Osteoblast (primary cell): ENCODE measurements at regions not wholly inside any gene's neighbourhood (a gene's known extent, or its start where the extent isn't known, plus 50 kb on each side); places are given as distances from the start of the nearest gene placed in this dataset.

Experiments used
- DNase-seq: peaks from one replicate; pipeline ENCODE4 v3.0.0; 2011; ENCODE audit warnings: low spot score, mixed read lengths; ENCODE audit not compliant: insufficient read length; ENCODE audit errors: missing footprints
- H2AFZ ChIP-seq: 2 replicates; pipeline ENCODE4 v1.6.0; 2011; ENCODE audit warnings: mild to moderate bottlenecking, low read length
- H3K27ac ChIP-seq: 2 replicates; pipeline ENCODE4 v1.5.1; 2011; ENCODE audit warnings: mild to moderate bottlenecking, low read depth, low read length, moderate library complexity
- H3K27me3 ChIP-seq: 2 replicates; pipeline ENCODE4 v1.6.0; 2012; ENCODE audit warnings: mild to moderate bottlenecking, control low read depth, inconsistent platforms, low read length, moderate library complexity; ENCODE audit not compliant: insufficient read depth
- H3K36me3 ChIP-seq: 2 replicates; pipeline ENCODE4 v1.5.1; 2011; ENCODE audit warnings: mild to moderate bottlenecking, low read length, control low read depth, moderate library complexity; ENCODE audit not compliant: insufficient read depth
- H3K4me1 ChIP-seq: 2 replicates; pipeline ENCODE4 v1.5.1; 2011; ENCODE audit warnings: mild to moderate bottlenecking, low read length, control low read depth, moderate library complexity; ENCODE audit not compliant: insufficient read depth
- H3K4me2 ChIP-seq: 2 replicates; pipeline ENCODE4 v1.6.0; 2011; ENCODE audit warnings: mild to moderate bottlenecking, low read length; ENCODE audit not compliant: insufficient read depth
- H3K4me3 ChIP-seq: fragments of 200-600 bp; sonication (generic); 3 replicates; pipeline ENCODE4 v1.5.1; 2012; ENCODE audit warnings: mild to moderate bottlenecking, low read length, inconsistent platforms; ENCODE audit not compliant: insufficient read depth
- H3K79me2 ChIP-seq: 2 replicates; pipeline ENCODE4 v1.6.0; 2012; ENCODE audit warnings: mild to moderate bottlenecking, low read length, control low read depth, inconsistent platforms; ENCODE audit not compliant: insufficient read depth
- H3K9me3 ChIP-seq: 2 replicates; pipeline ENCODE4 v1.5.1; 2011; ENCODE audit warnings: low read depth, low read length, control low read depth
- H4K20me1 ChIP-seq: 2 replicates; pipeline ENCODE4 v1.6.0; 2012; ENCODE audit warnings: mild to moderate bottlenecking, low read length, control low read depth; ENCODE audit not compliant: insufficient read depth
- CTCF ChIP-seq: IDR thresholded peaks from 2 replicates; pipeline ENCODE4 v1.5.1; 2011; ENCODE audit warnings: mild to moderate bottlenecking, low read depth, low read length, moderate library complexity; ENCODE audit errors: extremely low read depth

GRCh38 chrX:82208975-82209374 is 1007.1 kb downstream of the SH3BGRL start:
- H3K4me2 ChIP-seq: no peak overlapping the region
- H2AFZ ChIP-seq: no peak overlapping the region
- no peak overlapping the region for H3K27ac ChIP-seq
- no peak overlapping the region for H3K4me3 ChIP-seq
- no peak for TF ChIP-seq CTCF
- no peaks in the 10 kb centered on the region for H3K27me3 ChIP-seq
- no peaks in the 10 kb centered on the region for H4K20me1 ChIP-seq
- no peaks in the 10 kb centered on the region for H3K79me2 ChIP-seq
- no peaks in the 10 kb centered on the region for H3K9me3 ChIP-seq
- no peak for DNase-seq
- no peaks in the 10 kb centered on the region for H3K36me3 ChIP-seq
- no peaks in the 10 kb centered on the region for H3K4me1 ChIP-seq

- no peaks in the 10 kb centered on the region for H4K20me1 ChIP-seq
- H3K4me3 ChIP-seq: no peak overlapping the region
- peak; percentile 19 for TF ChIP-seq CTCF
- no peaks in the 10 kb centered on the region for H3K79me2 ChIP-seq
- no peaks in the 10 kb centered on the region for H3K36me3 ChIP-seq
- H2AFZ ChIP-seq: no peak overlapping the region
- no peak for DNase-seq
- no peak overlapping the region for H3K27ac ChIP-seq
- no peaks in the 10 kb centered on the region for H3K9me3 ChIP-seq
- H3K4me2 ChIP-seq: no peak overlapping the region
- no peaks in the 10 kb centered on the region for H3K27me3 ChIP-seq
- H3K4me1 ChIP-seq: no peaks in the 10 kb centered on the region
Observed at GRCh38 chrX:82218361-82218760, 1016.5 kb downstream of the SH3BGRL start.

GRCh38 chrX:82219129-82219528 is 1017.2 kb downstream of the SH3BGRL start:
- no peak overlapping the region for H3K27ac ChIP-seq
- H2AFZ ChIP-seq: no peak overlapping the region
- H3K27me3 ChIP-seq: no peaks in the 10 kb centered on the region
- H3K4me2 ChIP-seq: no peak overlapping the region
- TF ChIP-seq CTCF: no peak
- no peaks in the 10 kb centered on the region for H3K36me3 ChIP-seq
- DNase-seq: no peak
- no peaks in the 10 kb centered on the region for H4K20me1 ChIP-seq
- no peak overlapping the region for H3K4me3 ChIP-seq
- H3K9me3 ChIP-seq: no peaks in the 10 kb centered on the region
- H3K4me1 ChIP-seq: no peaks in the 10 kb centered on the region
- no peaks in the 10 kb centered on the region for H3K79me2 ChIP-seq

- Histone ChIP-seq H3K36me3 (no peaks in the 10 kb centered on the region), H3K27ac (no peak overlapping the region), H3K4me2 (no peak overlapping the region), H2AFZ (no peak overlapping the region), H3K4me1 (no peaks in the 10 kb centered on the region), H3K27me3 (no peaks in the 10 kb centered on the region), H4K20me1 (no peaks in the 10 kb centered on the region), H3K9me3 (no peaks in the 10 kb centered on the region), H3K4me3 (no peak overlapping the region), H3K79me2 (no peaks in the 10 kb centered on the region)
- no peak for TF ChIP-seq CTCF
- no peak for DNase-seq
Observed at GRCh38 chrX:82224961-82225360, 1023.1 kb downstream of the SH3BGRL start.
